GM18511 (cell line): ENCODE measurements at regions not wholly inside any gene's neighbourhood (a gene's known extent, or its start where the extent isn't known, plus 50 kb on each side); places are given as distances from the start of the nearest gene placed in this dataset.
A peak's percentile ranks its signal among the peaks of the same experiment; 100 is the strongest.

ENCODE experiments used
- ATAC-seq: cut with Tn5 transposase; IDR thresholded peaks from one replicate; pipeline ENCODE4 v1.9.1; 2021; ENCODE audit warnings: mild to moderate bottlenecking, moderate library complexity; ENCODE audit not compliant: unreplicated experiment

DNA sequence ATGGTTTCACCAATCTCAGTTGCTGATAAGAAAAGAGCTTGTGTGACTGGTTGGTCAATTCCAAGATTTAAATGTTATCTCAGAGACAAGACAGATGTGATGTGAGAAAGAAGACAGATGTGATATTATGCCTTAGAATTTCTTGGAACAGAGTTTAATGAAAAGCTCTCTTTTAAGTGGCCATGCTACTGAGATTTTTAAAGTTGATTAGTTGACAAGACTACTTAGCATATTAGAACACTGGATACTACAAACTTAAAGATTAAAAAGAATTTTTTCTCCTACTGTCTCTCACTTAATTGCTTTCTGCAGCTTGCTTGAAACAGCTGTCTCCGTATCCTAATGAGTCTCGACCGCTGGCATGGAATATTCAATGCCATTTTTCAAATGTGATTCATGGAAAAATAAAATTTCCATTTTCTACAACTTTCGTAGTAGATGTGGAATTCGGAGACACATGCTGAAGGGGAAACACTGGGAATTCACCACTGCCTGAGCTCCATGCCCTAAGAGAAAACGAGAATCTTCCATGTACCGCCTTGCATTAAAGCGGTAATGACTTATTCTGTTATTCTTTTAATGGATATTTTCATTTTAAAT, 634.2 kb upstream of the SETBP1 start:
- no peak for ATAC-seq

DNA sequence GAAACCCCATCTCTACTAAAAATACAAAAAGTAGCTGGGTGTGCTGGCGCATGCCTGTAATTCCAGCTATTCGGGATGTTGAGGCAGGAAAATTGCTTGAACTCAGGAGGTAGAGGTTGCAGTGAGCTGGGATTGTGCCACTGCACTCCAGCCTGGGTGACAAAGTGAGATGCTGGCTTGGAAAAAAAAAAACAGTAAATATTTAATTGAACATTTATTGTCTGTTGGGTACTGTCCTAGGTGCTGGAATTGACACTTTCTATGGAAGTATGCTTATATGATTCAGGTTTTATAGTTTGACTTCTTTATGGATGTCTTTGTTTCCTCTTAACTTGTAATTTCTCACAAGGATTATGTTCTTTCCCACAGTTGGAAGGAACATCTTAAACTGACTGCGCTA, 633.1 kb upstream of the SETBP1 start:
- no peak for ATAC-seq

DNA sequence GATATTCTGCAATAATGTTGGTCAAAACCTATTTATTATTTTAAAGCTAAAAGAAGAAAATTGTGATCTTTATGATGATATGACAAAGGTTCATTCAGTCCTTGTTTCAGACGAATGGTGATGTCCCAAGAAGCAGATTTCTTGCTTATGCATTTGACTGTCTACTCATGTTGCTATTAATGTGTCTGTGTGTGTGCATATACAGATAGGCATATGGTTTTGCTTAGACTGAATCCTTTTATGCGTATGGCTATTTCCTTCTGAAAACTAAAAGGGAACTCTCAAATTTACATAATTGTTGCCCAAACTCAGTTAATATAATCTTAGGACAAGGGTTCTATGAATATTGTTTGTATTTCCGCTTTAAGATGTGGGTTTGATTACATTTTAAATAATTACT, 632.3 kb upstream of the SETBP1 start:
- ATAC-seq: no peak

DNA sequence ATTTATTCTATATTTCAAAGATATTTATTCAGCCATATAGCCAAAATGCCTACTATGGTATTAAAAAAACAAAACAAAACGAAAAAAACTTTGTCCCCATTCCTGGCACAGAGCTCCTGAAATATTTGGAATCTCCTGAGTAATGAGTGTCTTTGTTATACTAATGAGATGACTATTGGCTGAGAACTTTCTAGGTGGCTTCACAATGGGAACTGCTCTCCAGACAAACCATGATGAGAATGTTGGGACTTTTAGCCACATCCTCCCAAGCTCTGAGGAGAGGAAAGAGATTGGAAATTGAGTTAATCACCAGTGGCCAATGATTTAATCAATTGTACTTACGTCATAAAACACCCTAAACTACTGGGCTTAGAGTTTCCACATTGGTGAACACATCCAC, 631.8 kb upstream of the SETBP1 start:
- no peak for ATAC-seq

DNA sequence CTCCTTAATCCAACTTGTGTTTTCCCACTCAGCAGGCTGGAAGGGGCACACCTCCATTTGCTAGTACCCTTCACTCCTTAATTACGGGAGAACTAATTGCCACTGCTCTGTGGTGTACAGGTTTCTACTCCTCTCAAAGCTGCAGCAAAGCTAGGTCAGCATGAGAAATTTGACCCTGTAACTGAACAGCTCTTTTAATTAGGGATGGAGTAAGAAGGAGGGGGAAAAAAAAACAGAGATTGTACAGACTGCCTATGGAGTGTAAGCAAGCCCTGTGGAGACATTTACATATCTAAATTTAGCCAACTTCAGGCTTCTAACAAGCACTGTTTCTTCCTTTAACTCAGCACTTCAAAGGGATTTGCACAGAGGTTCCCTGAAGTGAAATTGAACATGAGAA, 629.7 kb upstream of the SETBP1 start:
- no peak for ATAC-seq

DNA sequence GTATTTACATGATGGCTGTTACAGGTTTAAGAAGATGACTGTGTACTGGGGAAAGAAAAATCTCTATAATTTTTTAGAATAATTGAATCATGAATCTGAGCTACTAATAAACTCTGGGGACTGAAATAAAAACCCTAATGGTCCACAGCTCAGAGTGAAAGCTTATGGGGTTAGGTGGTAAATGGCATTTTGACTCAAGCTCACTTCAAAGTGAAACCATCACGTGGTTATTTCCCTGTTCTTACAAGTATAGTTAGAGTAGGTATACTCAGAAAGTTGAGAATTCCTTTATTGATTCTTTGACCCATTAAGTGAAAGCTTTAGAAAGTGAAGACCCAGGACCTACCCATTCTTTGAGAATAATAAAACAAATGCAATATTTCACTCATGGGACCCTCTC, 626.2 kb upstream of the SETBP1 start:
- no peak for ATAC-seq

DNA sequence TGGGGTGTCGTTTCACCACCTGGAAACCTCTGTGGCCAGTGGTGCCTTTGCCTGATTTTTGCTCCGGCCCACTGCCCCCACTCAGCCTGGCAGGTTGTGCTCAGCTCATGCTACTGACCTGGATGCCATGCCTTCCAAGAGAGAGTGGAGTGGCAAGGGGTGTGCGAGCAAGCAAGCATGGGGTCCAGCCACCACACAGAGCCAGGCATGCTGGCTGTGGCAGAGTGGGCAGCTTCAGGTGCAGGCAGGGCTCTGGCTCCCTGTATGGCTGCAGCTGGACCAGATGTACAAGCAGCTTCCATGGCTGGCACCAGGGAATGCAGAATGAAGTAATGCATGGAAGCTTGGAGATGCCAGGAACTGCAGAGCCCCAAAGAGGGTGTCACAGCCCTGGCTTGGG, 620.5 kb upstream of the SETBP1 start:
- ATAC-seq: no peak

DNA sequence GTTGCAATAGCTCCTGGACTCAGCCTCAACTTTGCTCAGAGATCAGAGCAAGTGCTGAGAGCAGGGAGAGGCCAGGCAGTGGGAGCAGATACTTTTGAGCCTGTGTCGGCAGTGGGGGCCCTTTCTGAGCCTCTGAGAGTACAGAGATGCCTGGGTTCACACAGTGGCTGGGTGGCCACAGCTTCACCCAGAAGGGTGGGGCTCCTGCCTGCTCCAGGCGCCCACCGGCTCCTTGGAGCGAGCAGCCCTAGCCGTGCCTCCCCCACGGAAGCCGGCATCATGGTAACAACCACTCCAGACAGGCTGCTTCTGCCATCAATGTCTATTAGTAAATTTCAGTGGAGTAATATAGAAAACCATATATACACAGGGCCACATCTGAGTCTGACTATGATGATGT, 619.2 kb upstream of the SETBP1 start:
- ATAC-seq: no peak

DNA sequence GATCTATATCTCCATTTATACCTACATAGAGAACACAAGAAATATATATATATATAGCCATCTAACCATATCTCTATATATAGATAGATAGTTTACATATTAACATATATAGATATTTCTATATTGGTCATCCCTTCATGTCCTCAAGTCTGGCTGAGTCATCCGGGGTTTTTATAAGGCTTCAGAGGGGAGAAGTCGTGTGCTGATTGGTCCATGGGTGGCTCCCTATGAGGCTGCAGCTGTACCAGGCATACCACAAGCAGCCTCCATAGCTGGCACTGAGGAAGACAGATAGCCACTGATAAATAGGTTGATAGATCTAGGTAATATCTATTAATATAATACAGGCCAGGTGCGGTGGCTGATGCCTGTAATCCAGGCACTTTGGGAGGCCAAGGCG, 618.3 kb upstream of the SETBP1 start:
- ATAC-seq: no peak

DNA sequence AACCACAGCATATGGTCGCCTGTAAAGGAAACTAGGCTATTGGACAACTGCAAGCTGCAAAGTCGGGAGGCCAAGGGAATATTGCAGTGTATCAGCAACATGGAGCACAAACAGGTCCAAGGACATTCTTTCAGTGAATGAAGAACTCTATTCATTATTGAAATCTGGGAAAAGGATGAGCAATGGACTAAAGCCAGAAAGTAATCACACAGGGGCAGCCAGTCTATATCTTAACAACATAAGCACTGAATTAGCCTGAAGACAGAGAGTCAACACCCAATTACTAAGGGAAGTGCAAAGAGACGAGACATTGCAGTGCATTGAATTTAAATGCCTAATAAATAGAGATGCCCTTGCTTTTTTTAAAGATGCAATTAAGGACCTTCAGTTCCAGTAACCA, 615.5 kb upstream of the SETBP1 start:
- no peak for ATAC-seq

DNA sequence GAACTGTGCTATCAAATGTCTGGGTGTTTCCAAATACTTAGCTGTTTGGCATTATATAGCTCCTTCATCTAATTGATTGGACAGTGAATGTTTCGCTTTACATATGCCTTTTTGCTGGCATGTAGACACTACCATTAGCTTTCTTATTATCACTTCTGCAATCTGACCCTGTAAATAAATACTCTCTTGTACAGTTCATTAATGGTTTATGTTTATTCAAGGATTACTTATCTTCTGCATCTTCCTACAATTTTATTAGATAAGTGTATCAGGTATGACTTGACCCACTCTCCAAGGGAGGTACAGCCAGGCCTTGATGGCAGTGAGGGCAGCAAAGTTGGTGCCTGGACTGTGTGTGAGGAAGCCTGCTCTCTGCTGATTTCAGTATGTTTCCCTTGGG, 614.1 kb upstream of the SETBP1 start:
- ATAC-seq: no peak

DNA sequence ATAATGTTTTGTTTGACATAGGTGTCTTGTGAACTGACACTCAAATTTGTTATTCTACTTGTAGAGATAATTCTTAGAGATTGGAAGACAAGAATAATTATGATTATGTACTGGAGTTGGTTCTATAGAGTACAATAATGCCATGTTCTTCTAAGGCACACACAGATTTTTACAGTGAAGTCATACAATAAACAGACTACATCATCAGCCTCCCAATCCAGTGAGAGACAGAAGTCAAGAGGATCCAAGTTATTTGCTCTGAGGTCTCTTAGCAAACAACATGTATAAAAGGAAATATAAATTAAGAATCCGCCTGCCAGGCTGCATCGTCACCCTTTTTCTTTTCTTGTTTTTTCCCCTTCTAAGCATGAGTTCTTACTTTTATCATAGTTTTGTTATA, 613.5 kb upstream of the SETBP1 start:
- ATAC-seq: no peak

DNA sequence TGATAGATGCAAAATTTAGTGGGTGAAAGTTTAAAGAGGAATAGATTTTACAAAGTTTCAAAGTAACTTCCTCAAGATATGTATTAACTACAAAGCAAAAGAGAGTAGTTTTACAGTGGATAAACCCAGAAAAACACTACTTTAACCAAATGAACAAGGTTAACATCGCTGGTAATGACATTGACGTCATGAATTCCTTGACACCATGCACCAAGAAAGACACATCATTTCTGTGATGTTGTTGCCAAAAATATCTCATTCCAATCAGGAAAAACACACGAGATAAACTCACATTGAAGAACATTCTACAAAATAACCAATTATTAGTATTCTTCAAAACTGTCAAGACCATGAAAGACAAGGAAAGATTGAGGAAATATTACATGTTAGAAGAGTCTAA, 605.6 kb upstream of the SETBP1 start:
- ATAC-seq: no peak

DNA sequence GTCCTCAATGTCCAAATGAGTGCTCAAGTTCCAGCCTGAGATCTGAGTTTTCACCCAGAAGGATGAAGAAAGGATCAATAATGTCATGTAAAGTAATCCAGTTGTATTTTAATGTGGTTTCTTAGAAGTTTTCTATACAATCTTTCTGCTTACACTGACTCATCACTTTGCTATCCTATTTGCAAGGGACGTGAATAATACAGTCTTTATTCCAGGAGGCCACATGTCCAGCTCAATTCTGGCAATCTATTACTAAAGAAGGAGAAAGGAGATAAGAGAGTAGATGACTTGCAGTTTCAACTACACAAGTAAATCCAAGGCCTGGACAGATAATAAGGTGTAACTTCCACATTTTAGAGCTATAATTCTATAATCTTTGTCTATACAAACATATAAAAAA, 601.1 kb upstream of the SETBP1 start:
- no peak for ATAC-seq

DNA sequence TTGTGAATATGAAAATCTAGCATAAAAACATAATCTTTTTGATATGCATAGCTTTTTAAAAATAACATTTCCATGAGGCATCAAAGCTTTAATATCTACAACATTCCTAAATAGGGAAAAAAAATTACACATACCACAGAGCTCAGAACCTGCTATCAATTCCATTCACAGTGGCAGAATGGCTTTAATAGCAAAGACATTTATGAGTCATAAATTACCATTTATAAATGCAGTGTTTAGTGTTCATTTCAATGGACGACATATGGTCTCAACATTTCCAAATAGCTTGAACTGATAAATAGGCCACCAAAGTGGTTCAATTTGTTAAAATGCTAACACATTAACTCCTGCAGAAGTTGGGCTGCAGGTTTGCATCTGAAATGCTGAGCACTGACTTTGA, 600.6 kb upstream of the SETBP1 start:
- ATAC-seq: no peak

DNA sequence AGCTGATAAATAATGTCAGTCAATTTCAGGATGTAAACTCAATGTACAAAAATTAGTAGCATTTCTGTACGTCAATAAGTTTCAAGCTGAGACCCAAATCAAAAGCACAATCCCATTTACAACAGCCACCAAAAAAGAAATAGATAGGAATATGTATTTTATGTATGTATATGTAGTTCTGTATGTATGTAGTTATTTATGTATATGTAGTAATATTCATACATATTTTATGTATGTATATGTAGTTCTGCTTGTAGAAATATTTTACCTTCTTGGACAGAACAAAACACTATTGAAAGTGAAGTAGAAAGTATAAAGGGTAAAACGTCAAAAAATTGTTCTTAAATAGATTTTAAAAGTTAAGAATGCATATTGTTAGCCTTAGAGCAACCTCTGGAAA, 591.0 kb upstream of the SETBP1 start:
- no peak for ATAC-seq

DNA sequence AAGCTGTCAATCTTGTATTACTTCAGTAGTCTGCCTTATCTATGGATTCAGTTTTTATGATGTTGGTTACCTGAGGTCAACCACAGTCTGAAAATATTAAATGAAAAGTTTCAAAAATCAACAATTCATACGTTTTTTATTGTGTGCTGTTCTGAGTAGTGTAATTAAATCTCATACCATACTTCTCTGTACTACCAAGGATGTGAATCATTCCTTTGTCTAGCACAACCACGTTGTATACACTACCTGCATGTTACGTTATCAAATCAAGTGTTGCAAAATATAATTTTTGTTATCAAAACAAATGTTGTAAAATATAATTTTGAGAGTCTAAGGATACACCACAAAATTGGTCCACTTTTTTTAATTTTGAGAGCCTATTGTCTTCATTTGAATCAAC, 590.2 kb upstream of the SETBP1 start:
- no peak for ATAC-seq

DNA sequence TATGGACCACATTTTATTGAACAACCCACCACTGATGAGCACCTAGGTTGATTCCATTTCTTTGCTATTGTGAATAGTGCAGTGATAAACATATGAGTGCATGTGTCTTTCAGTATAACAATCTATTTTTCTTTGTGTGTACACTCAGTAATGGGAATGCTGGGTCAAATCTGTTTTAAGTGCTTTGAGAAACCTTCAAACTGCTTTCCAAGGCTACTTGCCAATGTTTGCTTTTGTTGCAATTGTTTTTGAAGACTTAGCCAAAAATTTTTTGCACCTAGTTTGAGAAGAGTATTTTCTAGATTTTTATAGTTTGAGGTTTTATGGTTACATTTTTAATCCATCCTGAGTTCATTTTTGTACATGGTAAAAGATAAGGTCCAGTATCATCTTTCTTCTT, 587.4 kb upstream of the SETBP1 start:
- ATAC-seq: no peak

DNA sequence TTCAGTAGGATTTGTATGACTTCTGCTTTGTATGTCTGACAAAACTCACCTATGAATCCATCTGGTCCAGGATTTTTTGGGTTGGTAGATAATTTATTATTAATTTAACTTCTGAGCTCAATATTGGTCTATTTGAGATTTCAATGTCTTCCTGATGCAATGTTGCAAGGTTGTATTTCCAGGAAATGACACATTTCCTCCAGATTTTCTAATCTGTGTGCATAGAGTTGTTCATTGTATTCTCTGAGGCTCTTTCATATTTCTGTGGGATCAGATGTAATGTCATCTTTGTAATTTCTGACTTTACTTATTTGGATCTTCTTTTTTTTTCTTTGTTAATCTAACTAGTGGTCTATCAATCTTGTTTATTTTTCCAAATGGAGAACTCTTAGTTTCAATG, 584.7 kb upstream of the SETBP1 start:
- no peak for ATAC-seq

DNA sequence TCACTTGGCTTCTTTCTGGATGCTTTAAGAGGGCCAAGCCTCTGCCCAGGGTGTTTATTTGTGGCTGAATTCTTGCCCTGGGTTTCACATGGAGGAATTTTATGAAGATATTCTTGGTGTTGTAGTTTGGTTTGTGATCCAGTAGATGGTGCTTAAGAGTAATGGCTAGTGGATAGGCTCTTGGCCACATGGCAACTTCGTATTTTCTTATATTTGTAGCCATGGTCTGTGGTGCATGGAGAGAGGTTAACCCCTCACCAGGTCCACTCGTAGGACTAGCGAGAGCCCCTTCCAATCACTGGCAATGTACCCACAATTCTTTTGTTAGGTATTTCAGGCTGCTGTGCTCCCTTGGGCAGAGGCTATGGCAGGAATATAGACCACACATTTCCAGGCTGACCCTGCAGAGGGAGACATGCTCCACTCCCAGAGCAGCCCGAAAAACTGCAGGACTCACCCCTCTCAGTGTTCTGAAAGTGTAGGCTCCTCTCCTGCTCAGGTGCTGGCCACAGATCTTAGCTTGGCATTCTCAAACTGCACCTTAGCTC, 582.1 kb upstream of the SETBP1 start:
- ATAC-seq: peak; percentile 52

DNA sequence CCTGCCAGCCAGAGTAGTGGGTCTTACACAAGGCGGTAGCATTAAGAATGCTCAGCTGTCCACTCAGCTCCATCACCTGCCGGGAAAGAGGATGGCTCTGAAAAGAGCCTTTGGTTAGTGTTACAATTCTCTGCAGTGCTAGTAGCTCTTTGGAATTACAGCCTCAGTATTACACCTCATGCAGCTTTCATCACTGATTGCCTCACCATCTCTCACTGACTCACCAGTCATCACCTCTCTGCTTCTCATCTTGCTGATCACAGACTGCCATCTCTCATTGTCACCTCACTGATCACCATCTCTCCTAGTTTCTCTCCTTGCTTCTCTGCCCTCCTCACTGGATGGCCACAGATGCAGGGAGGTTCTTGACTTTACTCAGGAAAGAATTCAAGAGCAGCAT, 573.5 kb upstream of the SETBP1 start:
- ATAC-seq: no peak

DNA sequence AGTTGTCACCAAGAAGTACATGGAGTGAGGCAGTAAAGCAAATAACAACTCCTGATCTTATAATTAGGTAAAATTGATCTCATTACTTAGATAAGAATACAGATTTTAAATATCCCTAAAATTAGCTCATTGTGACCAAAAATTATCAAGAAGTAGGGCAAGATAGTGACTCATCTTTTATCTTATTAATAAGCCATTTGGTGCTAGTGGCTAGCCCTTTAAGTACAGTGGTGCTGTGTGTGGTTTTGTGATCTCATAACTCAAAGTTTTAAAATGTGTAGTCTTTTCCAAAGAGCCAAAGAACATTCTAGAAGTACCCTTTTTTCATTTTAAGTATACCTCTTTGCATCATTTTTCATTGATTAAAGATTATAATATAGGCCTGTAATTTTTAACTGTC, 569.4 kb upstream of the SETBP1 start:
- no peak for ATAC-seq

DNA sequence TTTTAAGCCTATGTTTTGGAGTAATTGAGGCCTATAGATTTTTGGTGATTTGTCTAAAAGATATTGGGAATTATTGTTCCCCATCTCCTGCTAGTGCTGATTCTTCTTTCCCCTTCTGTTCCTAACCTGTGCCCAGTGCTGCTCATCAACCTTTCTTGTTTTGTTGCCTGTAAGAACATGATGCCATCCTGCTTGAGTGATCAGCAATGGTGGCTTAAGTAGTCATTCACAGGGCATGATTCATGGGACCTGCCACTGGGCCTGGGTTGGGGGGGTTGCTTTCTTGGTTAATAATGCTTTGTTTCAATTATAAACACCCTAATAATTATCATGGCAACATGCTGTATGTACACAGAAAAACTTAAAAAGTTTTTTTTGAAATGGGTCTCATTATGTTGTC, 562.9 kb upstream of the SETBP1 start:
- ATAC-seq: no peak

DNA sequence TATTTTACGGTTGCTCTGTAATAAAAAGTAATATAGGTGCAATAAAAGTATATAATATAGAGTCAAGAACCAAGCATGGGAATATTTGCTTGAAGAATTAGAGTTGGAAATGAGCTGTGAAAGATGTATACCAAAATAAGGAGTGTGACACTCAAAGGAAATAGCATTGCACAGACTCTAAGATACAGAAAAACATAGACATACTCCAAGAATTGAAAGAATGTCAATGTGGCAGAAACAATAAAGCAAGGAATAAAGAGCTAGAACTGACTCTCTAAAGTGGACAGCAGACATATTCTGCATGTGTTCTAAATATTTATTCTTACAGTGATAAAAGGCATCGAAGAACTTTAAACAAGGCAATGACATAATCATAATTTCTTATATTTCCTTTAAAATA, 561.1 kb upstream of the SETBP1 start:
- no peak for ATAC-seq
